ENCODE measurements at regions not wholly inside any gene's neighbourhood (a gene's known extent, or its start where the extent isn't known, plus 50 kb on each side); places are given as distances from the start of the nearest gene placed in this dataset.

- no peak for DNase-seq (ENCODE audit: low read depth)
- no peak for TF ChIP-seq CTCF (conservative IDR thresholded peaks at IDR 0.05; ENCODE audit: control insufficient read depth, insufficient read depth, low read depth, low read length)
- no peak overlapping the region for H3K4me3 ChIP-seq (ENCODE audit: control insufficient read depth, low read depth, low read length)
Observed at GRCh38 chr4:188220006-188220405, 80.8 kb downstream of the TRIML1 start.

- no peak for TF ChIP-seq CTCF (conservative IDR thresholded peaks at IDR 0.05; ENCODE audit: control insufficient read depth, insufficient read depth, low read depth, low read length)
- H3K4me3 ChIP-seq (ENCODE audit: control insufficient read depth, low read depth, low read length): no peak overlapping the region
- no peak for DNase-seq (ENCODE audit: low read depth)
Observed at GRCh38 chr4:188221090-188221489, 81.8 kb downstream of the TRIML1 start.

- no peak overlapping the region for H3K4me3 ChIP-seq (ENCODE audit: control insufficient read depth, low read depth, low read length)
- DNase-seq (ENCODE audit: low read depth): no peak
- no peak for TF ChIP-seq CTCF (conservative IDR thresholded peaks at IDR 0.05; ENCODE audit: control insufficient read depth, insufficient read depth, low read depth, low read length)
Observed at GRCh38 chr4:188228279-188228678, 89.0 kb downstream of the TRIML1 start.

- TF ChIP-seq CTCF (conservative IDR thresholded peaks at IDR 0.05; ENCODE audit: control insufficient read depth, insufficient read depth, low read depth, low read length): no peak
- no peak overlapping the region for H3K4me3 ChIP-seq (ENCODE audit: control insufficient read depth, low read depth, low read length)
- DNase-seq (ENCODE audit: low read depth): no peak
Observed at GRCh38 chr4:188232428-188232827, 93.2 kb downstream of the TRIML1 start.

GRCh38 chr4:188242041-188242440 lies 102.8 kb downstream of the TRIML1 start:
- DNase-seq (ENCODE audit: low read depth): no peak
- no peak overlapping the region for H3K4me3 ChIP-seq (ENCODE audit: control insufficient read depth, low read depth, low read length)
- TF ChIP-seq CTCF (conservative IDR thresholded peaks at IDR 0.05; ENCODE audit: control insufficient read depth, insufficient read depth, low read depth, low read length): no peak

- no peak overlapping the region for H3K4me3 ChIP-seq (ENCODE audit: control insufficient read depth, low read depth, low read length)
- DNase-seq (ENCODE audit: low read depth): no peak
- TF ChIP-seq CTCF (conservative IDR thresholded peaks at IDR 0.05; ENCODE audit: control insufficient read depth, insufficient read depth, low read depth, low read length): no peak
Observed at GRCh38 chr4:188245651-188246050, 106.4 kb downstream of the TRIML1 start.

- peak; percentile 16 for DNase-seq (ENCODE audit: low read depth)
- H3K4me3 ChIP-seq (ENCODE audit: control insufficient read depth, low read depth, low read length): no peak overlapping the region
- peak; percentile 13 for TF ChIP-seq CTCF (conservative IDR thresholded peaks at IDR 0.05; ENCODE audit: control insufficient read depth, insufficient read depth, low read depth, low read length)
Observed at GRCh38 chr4:188246488-188246887, 107.2 kb downstream of the TRIML1 start.
